ENCODE measurements at regions not wholly inside any gene's neighbourhood (a gene's known extent, or its start where the extent isn't known, plus 50 kb on each side); places are given as distances from the start of the nearest gene placed in this dataset.

- peak overlapping the region; percentile 88 for H3K27ac Mint-ChIP-seq
- H3K4me1 Mint-ChIP-seq: peaks cover 67% of the 10 kb centered on the region
Observed at GRCh38 chr12:67593041-67593440, 55.5 kb upstream of the DYRK2 start.

DNA sequence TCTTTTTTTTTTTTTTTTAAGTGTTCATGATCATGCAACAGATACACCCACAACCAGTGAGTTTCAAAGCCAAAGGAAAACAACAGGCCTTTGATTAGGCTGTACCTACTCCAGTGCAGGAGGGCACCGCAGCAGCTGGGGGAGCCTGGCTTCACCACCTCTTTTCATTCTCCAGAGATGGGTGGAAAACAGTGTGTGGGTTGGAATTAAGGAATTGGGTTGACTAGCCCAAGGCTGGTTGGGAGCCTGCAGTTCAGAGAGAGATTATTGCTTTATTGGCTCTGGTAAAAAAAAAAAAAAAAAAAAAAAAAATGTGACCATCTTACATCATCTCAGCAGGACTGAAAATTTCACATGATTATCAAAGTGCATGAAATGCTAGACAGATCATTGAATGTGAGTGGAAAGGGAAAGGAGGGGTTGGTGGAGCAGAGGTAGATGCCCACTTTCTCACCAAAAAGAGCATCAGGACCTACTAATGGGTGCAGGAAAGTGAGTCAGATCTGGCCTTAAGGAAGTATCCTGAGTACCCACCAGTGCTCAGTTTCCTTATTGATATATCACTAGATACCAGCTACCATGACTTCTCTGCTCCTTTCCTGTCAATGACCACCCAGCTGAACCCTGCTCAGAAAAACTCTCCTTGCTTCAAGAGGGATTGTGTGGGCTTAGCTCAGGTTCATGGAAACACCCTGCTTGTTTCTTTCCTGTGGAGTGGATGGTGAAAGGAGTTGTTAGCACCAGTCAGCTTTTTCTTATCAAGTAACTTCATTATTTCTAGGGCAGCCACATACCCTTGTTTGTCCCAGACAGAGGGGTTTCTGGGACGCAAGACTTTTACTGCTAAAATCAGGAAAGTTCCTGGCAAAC lies 54.8 kb upstream of the DYRK2 start:
- peak overlapping the region; percentile 88 for H3K27ac Mint-ChIP-seq
- peaks cover 13% of the 10 kb centered on the region for H3K9me3 Mint-ChIP-seq
- no peaks in the 10 kb centered on the region for H3K27me3 Mint-ChIP-seq
- CTCF ChIA-PET: interaction anchor here (0.9 kb wide), 1 partner anchor 15 kb away, joined by 4 read pairs; no protein-coding TSS in a partner anchor
- H3K36me3 Mint-ChIP-seq: peaks cover 16% of the 10 kb centered on the region
- H3K4me3 Mint-ChIP-seq: no peak overlapping the region
- DNase-seq: peak; percentile 23
- peaks cover 62% of the 10 kb centered on the region for H3K4me1 Mint-ChIP-seq

More at GRCh38 chr12:67593041-67593440, 55.5 kb upstream of the DYRK2 start:
- peaks cover 9% of the 10 kb centered on the region for H3K9me3 Mint-ChIP-seq
- CTCF ChIA-PET: no interaction called here
- peaks cover 14% of the 10 kb centered on the region for H3K36me3 Mint-ChIP-seq
- no peak overlapping the region for H3K4me3 Mint-ChIP-seq
- DNase-seq: no peak
- no peaks in the 10 kb centered on the region for H3K27me3 Mint-ChIP-seq

DNA sequence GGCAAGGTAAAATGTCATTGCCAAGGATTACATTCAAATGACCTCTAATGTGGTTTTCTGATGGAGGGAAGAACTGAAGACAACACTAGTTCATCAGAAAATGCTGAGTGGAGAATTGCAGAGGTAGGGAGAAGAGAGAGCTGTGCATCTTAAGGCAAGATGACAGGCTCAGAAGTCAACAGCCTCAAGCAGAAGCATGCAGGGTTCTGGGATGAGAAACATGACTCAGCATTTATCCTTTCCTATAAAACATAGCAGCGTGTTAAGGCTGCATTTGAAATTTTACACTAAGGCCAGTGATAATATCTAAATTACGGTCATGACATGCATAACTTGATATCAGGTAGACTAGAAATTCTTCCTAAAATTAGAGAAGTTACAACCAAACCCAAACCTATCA lies 53.7 kb upstream of the DYRK2 start:
- no peak overlapping the region for H3K4me3 Mint-ChIP-seq
- peaks cover 53% of the 10 kb centered on the region for H3K4me1 Mint-ChIP-seq
- DNase-seq: no peak
- peak overlapping the region; percentile 63 for H3K27ac Mint-ChIP-seq
- peaks cover 24% of the 10 kb centered on the region for H3K9me3 Mint-ChIP-seq
- CTCF ChIA-PET: no interaction called here
- H3K27me3 Mint-ChIP-seq: no peaks in the 10 kb centered on the region
- peaks cover 18% of the 10 kb centered on the region for H3K36me3 Mint-ChIP-seq

DNA sequence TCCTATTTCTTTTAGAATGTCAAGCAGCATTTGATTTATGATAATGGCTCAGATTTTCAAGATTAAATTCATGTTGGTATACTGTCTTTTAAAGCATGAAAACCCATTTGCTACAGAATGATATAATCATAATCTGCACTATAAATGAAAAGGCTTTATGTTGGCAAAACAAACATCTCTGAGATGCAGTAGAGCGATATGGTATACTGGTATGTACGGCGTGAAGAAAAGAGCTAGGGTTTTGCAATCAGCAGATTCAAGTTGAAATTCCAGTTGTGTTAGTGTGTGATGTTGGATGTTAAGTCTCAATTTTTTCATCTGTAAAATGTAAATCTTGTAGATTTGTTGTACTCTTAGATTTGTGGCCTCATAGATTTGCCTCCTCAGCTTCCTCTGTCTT lies 53.2 kb upstream of the DYRK2 start:
- CTCF ChIA-PET: no interaction called here
- Mint-ChIP-seq H3K36me3 (peaks cover 18% of the 10 kb centered on the region), H3K4me1 (peaks cover 48% of the 10 kb centered on the region), H3K9me3 (peaks cover 25% of the 10 kb centered on the region), H3K27me3 (no peaks in the 10 kb centered on the region), H3K27ac (no peak overlapping the region), H3K4me3 (no peak overlapping the region)
- DNase-seq: no peak

GRCh38 chr12:67598598-67598997 lies 49.9 kb upstream of the DYRK2 start:
- H3K4me3 Mint-ChIP-seq: no peak overlapping the region
- no peak for DNase-seq
- peaks cover 22% of the 10 kb centered on the region for H3K9me3 Mint-ChIP-seq
- H3K36me3 Mint-ChIP-seq: peaks cover 6% of the 10 kb centered on the region
- CTCF ChIA-PET: no interaction called here
- H3K27me3 Mint-ChIP-seq: no peaks in the 10 kb centered on the region
- peaks cover 17% of the 10 kb centered on the region for H3K4me1 Mint-ChIP-seq
- no peak overlapping the region for H3K27ac Mint-ChIP-seq
